Activated CD4-positive, alpha-beta T cell treated with anti-CD3 and anti-CD28 coated beads, Interleukin-2, amount 10 ng/mL, durations not matched to agents 24 days and 14 days (primary cell): ENCODE measurements at regions not wholly inside any gene's neighbourhood (a gene's known extent, or its start where the extent isn't known, plus 50 kb on each side); places are given as distances from the start of the nearest gene placed in this dataset.

Source experiments
- DNase-seq: peaks from one replicate; pipeline ENCODE4 v3.0.0; 2022
- H3K27ac Mint-ChIP-seq: one replicate; pipeline ENCODE4 v1.8.0; 2022; ENCODE audit warnings: mild to moderate bottlenecking, mixed read lengths
- H3K27me3 Mint-ChIP-seq: one replicate; pipeline ENCODE4 v1.8.0; 2022; ENCODE audit warnings: mixed read lengths
- H3K36me3 Mint-ChIP-seq: one replicate; pipeline ENCODE4 v1.8.0; 2022; ENCODE audit warnings: low read depth, mild to moderate bottlenecking, mixed read lengths
- H3K4me1 Mint-ChIP-seq: one replicate; pipeline ENCODE4 v1.8.0; 2021; ENCODE audit warnings: mixed read lengths
- H3K4me3 Mint-ChIP-seq: one replicate; pipeline ENCODE4 v1.8.0; 2022; ENCODE audit warnings: mild to moderate bottlenecking, moderate library complexity, mixed read lengths
- H3K9me3 Mint-ChIP-seq: one replicate; pipeline ENCODE4 v1.8.0; 2021; ENCODE audit warnings: mixed read lengths
- intact Hi-C: fragments of 100-400 bp; cut with micrococcal nuclease; formaldehyde crosslinking; loops from one replicate; pipeline ENCODE4 v1.15.1; 2023

DNA sequence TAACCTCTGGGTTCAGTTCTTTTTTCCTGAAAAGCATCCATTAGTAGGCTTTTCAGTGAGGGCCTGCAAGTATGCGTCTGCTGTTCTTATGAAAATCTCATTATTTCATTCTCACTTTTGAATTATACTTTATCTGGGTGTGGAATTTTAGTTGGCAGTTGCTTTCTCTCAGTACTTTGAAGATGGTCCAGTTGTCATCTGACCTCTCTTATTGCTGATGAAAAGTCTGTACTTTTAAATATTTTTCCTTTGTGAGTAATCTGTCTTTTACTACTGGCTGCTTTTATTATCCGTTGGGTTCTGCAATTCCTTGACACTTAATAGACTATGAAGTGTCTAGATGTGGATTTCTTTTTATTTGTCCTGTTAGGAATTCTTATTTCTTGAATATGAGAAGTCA is 307.8 kb downstream of the CYP26B1 start:
- intact Hi-C loops = no loop called here
- Mint-ChIP-seq H3K4me1 (no peaks in the 10 kb centered on the region), H3K4me3 (no peak overlapping the region), H3K9me3 (no peaks in the 10 kb centered on the region), H3K27ac (no peak overlapping the region), H3K36me3 (no peaks in the 10 kb centered on the region), H3K27me3 (no peaks in the 10 kb centered on the region)
- no peak for DNase-seq

DNA sequence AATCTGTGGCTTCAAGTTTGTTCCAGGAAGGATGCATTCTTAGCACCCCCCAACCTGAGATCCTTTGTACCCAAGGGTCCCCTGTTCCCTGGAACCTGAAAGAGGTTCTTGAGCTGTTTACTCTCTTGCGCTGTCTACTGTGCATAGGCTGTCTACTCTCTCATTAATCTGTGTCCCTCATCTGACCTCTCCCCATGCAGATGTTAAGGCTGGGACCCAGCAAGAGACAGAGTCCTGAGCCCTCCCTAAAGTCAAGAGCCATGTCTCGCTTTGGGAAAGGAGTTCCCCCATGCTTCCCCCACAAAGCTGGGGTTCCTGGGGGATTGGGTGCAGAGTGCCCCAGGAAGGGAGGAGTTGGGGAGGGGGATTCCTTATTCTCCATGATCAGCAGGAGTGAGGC is 312.9 kb downstream of the CYP26B1 start:
- no peak overlapping the region for H3K4me3 Mint-ChIP-seq
- H3K9me3 Mint-ChIP-seq = no peaks in the 10 kb centered on the region
- H3K27ac Mint-ChIP-seq = no peak overlapping the region
- no peaks in the 10 kb centered on the region for H3K4me1 Mint-ChIP-seq
- intact Hi-C loops = no loop called here
- no peaks in the 10 kb centered on the region for H3K36me3 Mint-ChIP-seq
- no peaks in the 10 kb centered on the region for H3K27me3 Mint-ChIP-seq
- no peak for DNase-seq

DNA sequence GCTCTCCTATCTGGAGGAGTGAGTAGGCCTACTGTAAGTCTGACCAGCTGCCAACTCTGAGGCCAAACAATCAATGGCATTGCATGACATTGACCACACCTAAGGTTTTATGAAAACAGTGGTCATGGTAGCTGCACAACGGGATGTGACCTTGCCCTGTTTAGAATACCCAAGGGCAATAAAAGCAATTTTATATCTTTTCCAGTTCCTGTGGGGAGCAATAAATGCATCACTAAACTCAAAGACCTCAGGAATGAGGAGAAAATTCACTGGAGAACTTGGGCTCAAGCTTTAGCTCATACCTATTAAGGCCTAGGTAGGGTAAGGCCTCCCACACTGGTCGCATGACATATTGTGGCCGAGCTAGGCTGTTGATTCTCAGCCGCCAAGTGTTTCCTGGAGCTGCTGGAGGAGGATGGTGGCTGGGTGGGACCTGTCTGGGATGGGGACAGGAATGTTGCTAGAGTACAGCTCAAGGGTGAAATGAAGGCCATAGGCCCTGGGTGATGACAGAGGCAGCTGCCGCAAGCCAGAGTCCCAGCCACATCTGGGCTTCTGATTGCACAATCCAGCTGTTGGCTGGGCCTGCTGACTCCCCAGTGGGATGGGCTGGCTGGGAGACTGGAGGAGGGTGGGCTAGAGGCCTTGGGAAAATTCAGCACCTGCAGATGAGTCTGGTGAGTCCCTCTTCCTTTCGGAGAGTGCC is 313.7 kb downstream of the CYP26B1 start:
- no peak for DNase-seq
- intact Hi-C loops = no loop called here
- Mint-ChIP-seq H3K4me3 (no peak overlapping the region), H3K27ac (no peak overlapping the region), H3K4me1 (no peaks in the 10 kb centered on the region), H3K27me3 (no peaks in the 10 kb centered on the region), H3K9me3 (no peaks in the 10 kb centered on the region), H3K36me3 (no peaks in the 10 kb centered on the region)

DNA sequence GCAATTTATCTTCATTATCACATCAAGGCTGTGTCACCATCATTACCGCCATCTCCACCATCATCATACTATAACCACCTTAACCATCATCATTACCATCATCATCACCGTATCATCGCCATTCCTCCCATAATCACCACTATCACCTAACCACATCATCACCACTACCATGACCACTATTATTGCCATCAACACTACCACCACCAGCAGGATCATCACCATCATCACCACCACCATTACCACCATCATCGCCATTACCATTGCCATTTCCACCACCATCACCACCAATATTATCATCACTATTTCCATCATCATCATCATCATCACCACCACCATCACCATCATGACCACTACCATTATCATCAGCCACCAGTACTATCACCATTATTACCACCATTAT is 314.4 kb downstream of the CYP26B1 start:
- no peak overlapping the region for H3K4me3 Mint-ChIP-seq
- DNase-seq = no peak
- no peaks in the 10 kb centered on the region for H3K9me3 Mint-ChIP-seq
- no peaks in the 10 kb centered on the region for H3K36me3 Mint-ChIP-seq
- no peak overlapping the region for H3K27ac Mint-ChIP-seq
- no peaks in the 10 kb centered on the region for H3K4me1 Mint-ChIP-seq
- intact Hi-C loops = no loop called here
- no peaks in the 10 kb centered on the region for H3K27me3 Mint-ChIP-seq

DNA sequence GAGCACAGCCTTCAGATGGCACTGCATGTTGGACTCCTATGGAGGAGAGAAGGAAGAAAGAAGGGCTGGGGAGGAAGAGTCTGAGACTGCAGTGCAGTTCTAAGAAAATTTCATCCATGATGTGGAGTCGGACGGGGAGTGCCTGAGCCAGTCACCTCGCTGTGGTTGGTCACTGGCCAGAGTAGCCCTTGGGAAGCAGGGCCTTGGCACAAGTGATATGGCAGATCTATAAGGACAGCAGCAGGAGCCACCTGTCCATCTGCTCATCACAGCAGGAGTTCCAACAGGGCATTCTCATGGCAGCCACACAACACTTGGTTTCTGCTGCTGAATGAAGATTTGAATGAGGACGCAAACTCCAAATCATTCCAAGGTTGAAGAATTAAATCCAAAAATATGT is 314.8 kb downstream of the CYP26B1 start:
- H3K36me3 Mint-ChIP-seq = no peaks in the 10 kb centered on the region
- no peaks in the 10 kb centered on the region for H3K27me3 Mint-ChIP-seq
- H3K27ac Mint-ChIP-seq = no peak overlapping the region
- H3K9me3 Mint-ChIP-seq = no peaks in the 10 kb centered on the region
- intact Hi-C loops = no loop called here
- DNase-seq = no peak
- no peaks in the 10 kb centered on the region for H3K4me1 Mint-ChIP-seq
- no peak overlapping the region for H3K4me3 Mint-ChIP-seq

DNA sequence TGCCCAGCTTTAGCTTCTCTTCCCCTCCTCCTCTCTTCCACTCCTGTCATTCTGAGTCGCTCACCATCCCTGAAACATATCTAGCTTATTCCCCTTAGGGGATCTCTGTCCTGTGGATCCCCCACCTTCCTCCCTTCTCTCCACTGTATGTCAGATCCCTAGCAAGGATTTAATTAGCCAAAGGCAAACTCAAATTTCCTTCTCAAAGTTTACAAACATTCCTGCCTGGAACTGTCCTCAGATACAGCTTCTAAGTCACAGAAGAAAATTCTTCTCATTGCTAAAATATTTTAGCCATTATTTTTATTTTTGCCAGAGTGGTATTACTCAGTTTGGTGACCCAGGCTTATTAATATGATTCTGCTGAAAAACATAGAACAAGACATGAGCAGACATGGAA is 315.3 kb downstream of the CYP26B1 start:
- no peaks in the 10 kb centered on the region for H3K36me3 Mint-ChIP-seq
- H3K27me3 Mint-ChIP-seq = no peaks in the 10 kb centered on the region
- no peaks in the 10 kb centered on the region for H3K4me1 Mint-ChIP-seq
- no peak overlapping the region for H3K27ac Mint-ChIP-seq
- H3K4me3 Mint-ChIP-seq = no peak overlapping the region
- no peak for DNase-seq
- intact Hi-C loops = no loop called here
- no peaks in the 10 kb centered on the region for H3K9me3 Mint-ChIP-seq

DNA sequence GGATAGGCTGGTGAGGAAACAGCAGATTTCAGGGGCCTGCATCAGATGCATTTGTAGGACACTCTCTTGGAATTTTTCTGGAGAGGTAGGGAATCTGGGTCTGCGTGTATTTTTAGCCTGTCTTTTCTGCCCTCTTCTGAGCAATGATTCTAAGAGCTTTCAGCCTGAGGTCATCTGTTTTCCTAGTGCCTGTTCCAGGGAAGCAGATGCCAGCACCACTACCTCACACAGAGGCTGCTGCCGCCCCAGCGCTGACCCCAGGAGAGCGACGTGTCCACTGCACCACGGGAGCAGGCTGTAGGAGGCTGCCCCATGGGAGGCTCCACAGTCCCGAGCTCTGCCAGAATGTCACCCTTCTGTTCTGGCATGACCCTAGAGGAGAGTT is 316.5 kb downstream of the CYP26B1 start:
- H3K4me1 Mint-ChIP-seq = no peaks in the 10 kb centered on the region
- no peak for DNase-seq
- H3K27ac Mint-ChIP-seq = no peak overlapping the region
- H3K27me3 Mint-ChIP-seq = no peaks in the 10 kb centered on the region
- H3K36me3 Mint-ChIP-seq = no peaks in the 10 kb centered on the region
- H3K4me3 Mint-ChIP-seq = no peak overlapping the region
- no peaks in the 10 kb centered on the region for H3K9me3 Mint-ChIP-seq
- intact Hi-C loops = no loop called here

DNA sequence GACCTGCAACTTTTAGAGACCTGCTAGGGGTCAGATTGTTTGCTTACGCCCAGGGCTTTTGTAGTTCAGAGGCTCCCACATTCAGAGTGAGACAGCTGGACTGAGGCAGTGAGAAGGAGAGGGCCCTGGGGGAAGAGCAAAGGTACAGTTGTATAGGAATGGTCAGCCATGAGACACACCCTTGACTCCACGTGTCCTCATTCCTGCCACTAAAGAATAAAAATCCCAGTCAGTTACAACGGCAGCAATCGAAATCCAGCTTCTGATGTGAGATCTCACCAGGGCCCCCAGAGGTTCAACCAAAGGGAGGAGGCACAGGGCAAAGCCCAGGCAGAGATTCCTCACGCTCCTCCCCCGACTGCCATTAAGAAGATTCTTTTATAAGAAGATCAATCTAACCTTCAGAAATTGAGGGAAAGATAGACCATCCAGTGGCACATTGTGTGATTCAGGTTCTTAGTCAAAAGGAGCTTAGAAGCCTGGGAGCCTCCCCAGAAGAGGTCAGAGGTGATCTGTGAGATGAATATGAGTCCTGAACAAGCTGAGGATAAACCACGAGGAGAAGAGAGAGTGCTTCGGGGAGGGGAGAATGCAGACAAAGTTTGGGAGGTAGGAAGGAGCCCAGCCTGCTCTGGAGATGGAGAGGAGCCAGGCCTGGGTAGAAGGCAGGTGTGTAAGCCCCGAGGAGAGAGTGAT is 317.0 kb downstream of the CYP26B1 start:
- H3K36me3 Mint-ChIP-seq = no peaks in the 10 kb centered on the region
- H3K9me3 Mint-ChIP-seq = no peaks in the 10 kb centered on the region
- intact Hi-C loops = no loop called here
- DNase-seq = no peak
- H3K4me1 Mint-ChIP-seq = no peaks in the 10 kb centered on the region
- H3K4me3 Mint-ChIP-seq = no peak overlapping the region
- H3K27ac Mint-ChIP-seq = no peak overlapping the region
- H3K27me3 Mint-ChIP-seq = no peaks in the 10 kb centered on the region

DNA sequence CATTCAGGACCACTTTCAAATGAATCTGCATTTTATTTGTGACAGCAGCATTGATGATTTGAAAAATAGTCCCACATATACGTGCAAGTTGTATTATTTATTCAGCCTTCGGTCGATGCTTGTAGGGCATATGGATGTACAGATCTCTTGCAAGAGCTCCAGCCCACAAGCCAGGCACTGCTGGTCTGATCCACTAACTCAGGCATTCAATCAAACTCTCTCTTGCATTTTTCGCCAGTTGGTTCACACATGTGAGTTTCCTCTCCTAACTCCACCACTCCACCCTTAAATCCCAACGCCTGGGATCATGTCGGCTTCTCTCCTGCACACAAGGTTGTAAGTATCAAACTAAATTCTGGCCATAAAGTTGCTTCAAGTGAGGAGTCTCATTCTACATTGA is 318.7 kb downstream of the CYP26B1 start:
- Mint-ChIP-seq H3K4me1 (no peaks in the 10 kb centered on the region), H3K4me3 (no peak overlapping the region), H3K27ac (no peak overlapping the region), H3K36me3 (no peaks in the 10 kb centered on the region), H3K9me3 (no peaks in the 10 kb centered on the region), H3K27me3 (no peaks in the 10 kb centered on the region)
- DNase-seq = no peak
- intact Hi-C loops = no loop called here

DNA sequence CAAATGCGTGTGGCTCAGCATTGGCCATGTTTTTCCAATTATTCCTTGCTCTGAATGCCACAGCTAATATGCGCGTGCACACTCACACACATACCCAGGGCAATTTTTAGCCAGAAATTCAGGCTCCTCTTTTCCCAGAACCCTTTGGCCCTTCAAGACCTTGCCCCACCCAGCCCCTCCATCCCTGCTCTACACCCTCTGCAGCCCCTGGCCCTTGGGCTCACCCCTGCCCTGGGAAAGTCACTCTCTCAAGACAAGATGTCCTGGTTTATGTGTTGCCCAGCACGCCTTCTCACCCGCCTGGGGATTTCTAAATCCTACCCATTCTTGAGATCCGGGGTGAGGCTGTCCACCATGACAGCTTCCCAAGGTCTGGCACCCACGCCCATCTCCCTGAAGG is 319.7 kb downstream of the CYP26B1 start:
- Mint-ChIP-seq H3K4me1 (no peaks in the 10 kb centered on the region), H3K27ac (no peak overlapping the region), H3K36me3 (no peaks in the 10 kb centered on the region), H3K4me3 (no peak overlapping the region), H3K27me3 (peaks cover 4% of the 10 kb centered on the region), H3K9me3 (no peaks in the 10 kb centered on the region)
- DNase-seq = no peak
- intact Hi-C loops = no loop called here

DNA sequence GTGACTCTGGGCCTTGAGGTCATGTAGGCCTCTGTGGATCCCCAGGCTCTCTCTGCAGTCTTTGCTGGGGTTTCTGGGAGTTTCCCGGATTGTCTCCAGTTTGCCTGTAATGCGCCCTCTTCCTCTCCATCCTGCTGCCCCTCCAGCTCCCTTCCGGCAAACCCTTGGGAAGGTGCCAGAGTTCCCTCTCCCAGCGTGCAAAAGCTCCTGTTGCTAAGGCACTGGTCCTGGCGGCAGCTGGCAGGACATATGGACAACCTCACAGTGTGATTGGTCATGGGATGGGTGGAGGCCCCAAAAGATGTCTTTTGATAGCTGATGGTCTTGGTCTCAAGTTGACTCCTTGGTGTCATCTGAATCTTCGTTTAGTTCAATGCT is 320.1 kb downstream of the CYP26B1 start:
- intact Hi-C loops = no loop called here
- H3K27me3 Mint-ChIP-seq = peaks cover 4% of the 10 kb centered on the region
- no peaks in the 10 kb centered on the region for H3K36me3 Mint-ChIP-seq
- H3K9me3 Mint-ChIP-seq = no peaks in the 10 kb centered on the region
- no peak overlapping the region for H3K4me3 Mint-ChIP-seq
- DNase-seq = no peak
- no peak overlapping the region for H3K27ac Mint-ChIP-seq
- no peaks in the 10 kb centered on the region for H3K4me1 Mint-ChIP-seq

DNA sequence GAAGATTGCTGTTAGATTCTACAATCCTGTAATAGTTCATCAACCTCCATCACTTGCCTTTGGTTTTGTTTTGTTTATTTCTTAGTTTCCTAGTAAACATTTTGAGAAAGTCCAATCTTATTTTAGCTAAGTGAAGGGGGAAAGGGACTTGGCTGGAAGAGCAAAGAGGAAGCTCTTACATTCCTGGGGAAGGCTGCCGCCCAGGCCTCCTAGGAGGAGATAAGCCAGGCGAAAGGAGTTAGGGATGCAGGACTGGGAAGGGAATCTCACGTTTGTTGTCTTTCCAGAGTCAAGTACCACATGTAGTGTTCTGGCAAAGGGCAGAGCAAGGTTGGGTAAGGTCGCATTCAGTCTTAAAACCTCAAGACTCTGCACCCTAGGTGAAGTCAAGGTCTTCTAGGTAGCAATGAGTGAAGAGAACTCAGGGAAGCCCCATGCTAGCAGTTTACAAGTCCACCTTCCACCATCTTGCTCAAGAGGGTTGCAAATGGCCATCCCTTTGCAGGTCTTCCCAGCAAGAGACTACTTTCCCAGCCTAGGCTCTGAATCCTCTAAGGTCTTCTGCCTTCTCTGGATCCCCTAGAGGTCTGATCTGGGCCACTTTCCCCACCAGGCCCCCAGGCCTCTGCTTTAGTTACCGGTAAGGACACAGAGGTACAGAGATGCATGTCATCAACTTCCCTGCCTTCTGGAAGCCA is 320.7 kb downstream of the CYP26B1 start:
- H3K36me3 Mint-ChIP-seq = no peaks in the 10 kb centered on the region
- DNase-seq = no peak
- no peaks in the 10 kb centered on the region for H3K9me3 Mint-ChIP-seq
- H3K4me3 Mint-ChIP-seq = no peak overlapping the region
- intact Hi-C loops = no loop called here
- no peaks in the 10 kb centered on the region for H3K4me1 Mint-ChIP-seq
- no peak overlapping the region for H3K27ac Mint-ChIP-seq
- H3K27me3 Mint-ChIP-seq = peaks cover 4% of the 10 kb centered on the region

DNA sequence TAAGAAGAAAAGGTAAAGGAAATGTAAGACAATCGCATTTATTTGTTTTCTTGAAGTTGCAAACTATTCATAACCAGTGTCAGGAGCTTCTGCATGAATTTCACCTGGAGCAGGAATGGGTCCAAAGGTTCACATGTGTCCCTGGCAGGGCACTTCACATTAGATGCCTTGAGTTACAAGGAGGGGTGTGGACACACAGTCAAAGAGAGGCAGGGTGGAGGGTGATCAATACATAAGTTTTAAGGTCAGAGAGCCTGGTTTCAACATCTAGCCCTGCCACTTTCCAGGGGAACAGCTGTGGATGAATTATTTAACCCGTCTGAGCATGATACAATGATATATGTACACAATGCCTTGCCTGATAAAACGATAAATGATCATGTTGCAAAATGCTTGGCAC is 321.4 kb downstream of the CYP26B1 start:
- no peaks in the 10 kb centered on the region for H3K4me1 Mint-ChIP-seq
- intact Hi-C loops = no loop called here
- H3K27ac Mint-ChIP-seq = no peak overlapping the region
- H3K27me3 Mint-ChIP-seq = peaks cover 4% of the 10 kb centered on the region
- H3K9me3 Mint-ChIP-seq = no peaks in the 10 kb centered on the region
- no peaks in the 10 kb centered on the region for H3K36me3 Mint-ChIP-seq
- DNase-seq = no peak
- H3K4me3 Mint-ChIP-seq = no peak overlapping the region

DNA sequence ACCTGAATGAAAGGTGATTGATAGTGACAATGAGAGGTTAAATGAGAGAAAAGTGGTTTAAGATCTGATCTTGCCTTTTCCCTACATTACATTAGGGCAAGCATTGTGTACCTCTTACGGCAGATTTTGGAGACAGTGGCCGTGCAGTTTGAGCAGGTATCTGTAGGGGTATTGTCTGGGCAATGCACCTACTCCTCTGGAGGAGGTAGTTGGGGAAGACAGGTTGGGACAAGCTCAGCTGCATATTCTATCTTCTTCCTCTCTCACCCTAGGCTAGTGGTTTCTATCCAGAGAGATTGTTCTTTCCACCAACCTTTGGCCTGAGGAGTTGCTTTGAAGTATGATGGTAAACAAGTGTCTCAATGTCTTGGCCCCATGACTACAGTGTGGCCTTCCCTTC is 323.2 kb downstream of the CYP26B1 start:
- H3K27ac Mint-ChIP-seq = no peak overlapping the region
- H3K4me1 Mint-ChIP-seq = no peaks in the 10 kb centered on the region
- H3K36me3 Mint-ChIP-seq = no peaks in the 10 kb centered on the region
- no peaks in the 10 kb centered on the region for H3K9me3 Mint-ChIP-seq
- peaks cover 4% of the 10 kb centered on the region for H3K27me3 Mint-ChIP-seq
- intact Hi-C loops = no loop called here
- DNase-seq = no peak
- H3K4me3 Mint-ChIP-seq = no peak overlapping the region
